GM21528 (cell line): ENCODE measurements at regions not wholly inside any gene's neighbourhood (a gene's known extent, or its start where the extent isn't known, plus 50 kb on each side); places are given as distances from the start of the nearest gene placed in this dataset.

Experiments used
- ATAC-seq: cut with Tn5 transposase; IDR thresholded peaks from one replicate; pipeline ENCODE4 v1.9.1; 2021; ENCODE audit warnings: mild to moderate bottlenecking, moderate library complexity; ENCODE audit not compliant: unreplicated experiment, low FRiP score

- no peak for ATAC-seq
These were observed 563.0 kb downstream of the BRD1 start for GRCh38 chr22:49264696-49265095.

DNA sequence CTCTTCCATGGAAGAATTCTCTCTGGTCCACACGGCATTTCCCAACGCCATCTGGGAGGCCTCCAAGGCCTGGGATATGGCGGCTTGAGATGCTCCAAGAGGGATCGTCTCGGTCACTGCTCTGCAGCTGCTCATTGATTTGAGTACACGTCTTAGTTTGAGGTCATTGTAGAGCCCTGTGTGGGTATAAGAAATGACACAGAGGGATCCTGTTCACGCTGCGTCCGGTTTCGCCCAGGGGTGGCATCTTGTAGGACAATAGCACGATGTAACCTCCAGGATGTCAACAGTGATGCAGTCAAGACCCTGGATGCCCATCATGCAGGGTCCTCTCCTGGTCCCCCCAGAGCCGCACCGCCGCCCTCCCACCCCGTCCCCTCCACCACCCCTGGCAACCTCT lies 564.6 kb downstream of the BRD1 start:
- no peak for ATAC-seq

- ATAC-seq, result no peak
These were observed 565.5 kb downstream of the BRD1 start for GRCh38 chr22:49262167-49262566.

DNA sequence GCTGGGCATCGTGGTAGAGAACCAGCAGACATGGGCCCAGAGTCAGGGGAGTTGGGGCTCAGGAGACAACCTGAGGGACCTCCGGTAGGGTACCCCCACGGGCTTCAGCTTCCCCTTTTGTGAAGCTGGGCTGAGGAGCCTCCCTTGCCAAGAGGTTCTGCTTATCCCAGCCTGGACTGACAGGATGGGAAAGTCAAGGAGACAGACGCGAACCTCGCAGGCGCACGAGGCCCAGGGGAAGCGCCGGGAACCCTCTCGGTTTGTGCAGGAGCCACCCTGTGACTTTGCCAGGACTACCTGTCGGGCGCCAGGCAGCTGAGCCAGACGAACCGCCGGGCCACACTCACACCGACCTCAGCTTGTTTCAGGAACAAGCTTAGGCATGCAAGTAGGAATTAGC lies 566.1 kb downstream of the BRD1 start:
- ATAC-seq, result no peak

- no peak for ATAC-seq
These were observed 566.7 kb downstream of the BRD1 start for GRCh38 chr22:49260681-49261580.

GRCh38 chr22:49259839-49260615 lies 567.6 kb downstream of the BRD1 start:
- ATAC-seq, result no peak

DNA sequence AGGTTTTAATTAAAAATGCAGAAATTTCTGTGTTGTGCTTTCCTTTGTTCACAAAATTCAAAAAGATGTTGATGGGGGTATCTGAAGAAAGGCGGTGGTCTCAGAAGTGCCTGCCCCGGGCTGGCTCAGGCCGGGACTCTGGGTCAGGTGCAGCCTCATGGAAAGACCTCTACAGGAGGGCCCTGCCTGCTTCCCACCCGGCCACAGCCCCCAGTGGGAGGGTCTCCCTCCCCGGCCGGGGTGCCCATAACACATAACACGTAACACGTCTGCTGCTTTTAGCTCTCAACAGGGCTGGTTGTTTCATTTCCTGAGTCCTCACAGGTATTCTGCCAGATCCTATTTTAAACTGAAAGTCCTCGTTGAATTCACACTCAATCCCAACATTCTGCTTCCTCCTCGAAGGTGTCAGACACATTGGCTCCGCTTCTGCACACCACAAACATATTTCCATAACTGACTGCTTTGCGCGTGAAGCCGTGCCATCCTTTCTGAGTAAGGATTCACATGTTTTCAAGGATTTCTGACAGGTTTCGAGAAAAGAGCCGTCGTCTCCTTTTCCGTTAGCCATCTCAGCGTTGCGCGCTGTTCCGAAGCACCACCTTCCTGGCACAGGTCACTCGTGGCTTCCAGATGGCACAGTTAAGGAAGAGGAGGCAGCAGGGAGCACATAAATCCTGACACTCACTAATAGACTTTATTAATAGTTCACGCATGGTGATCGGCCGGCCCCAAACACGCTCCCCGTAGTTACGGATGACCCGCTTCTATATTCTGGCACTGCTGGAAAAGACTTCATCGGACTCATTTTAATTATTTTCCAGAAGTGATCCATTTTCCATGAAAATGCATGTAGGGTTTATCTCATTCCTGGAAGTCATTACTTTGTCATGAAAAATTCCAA lies 569.3 kb downstream of the BRD1 start:
- no peak for ATAC-seq

DNA sequence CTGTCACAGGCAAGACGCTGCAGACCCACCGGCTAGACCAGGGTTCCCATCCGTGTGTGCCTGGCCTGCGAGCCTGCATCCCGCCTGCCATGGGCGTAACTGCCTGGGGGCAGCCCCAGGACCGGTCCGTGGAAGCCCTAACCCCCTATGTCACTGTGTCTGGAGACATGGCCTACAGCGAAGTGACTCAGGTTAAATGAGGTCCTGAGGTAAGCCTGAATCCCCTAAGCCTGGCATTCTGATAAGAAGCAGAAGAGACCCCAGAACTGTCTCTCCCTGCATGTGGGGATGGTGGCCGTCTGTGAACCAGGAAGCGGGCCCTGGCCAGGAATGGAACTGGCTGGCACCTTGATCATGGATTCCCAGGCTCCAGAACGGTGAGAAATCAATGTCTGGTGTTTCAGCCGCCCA lies 570.1 kb downstream of the BRD1 start:
- ATAC-seq, result no peak

DNA sequence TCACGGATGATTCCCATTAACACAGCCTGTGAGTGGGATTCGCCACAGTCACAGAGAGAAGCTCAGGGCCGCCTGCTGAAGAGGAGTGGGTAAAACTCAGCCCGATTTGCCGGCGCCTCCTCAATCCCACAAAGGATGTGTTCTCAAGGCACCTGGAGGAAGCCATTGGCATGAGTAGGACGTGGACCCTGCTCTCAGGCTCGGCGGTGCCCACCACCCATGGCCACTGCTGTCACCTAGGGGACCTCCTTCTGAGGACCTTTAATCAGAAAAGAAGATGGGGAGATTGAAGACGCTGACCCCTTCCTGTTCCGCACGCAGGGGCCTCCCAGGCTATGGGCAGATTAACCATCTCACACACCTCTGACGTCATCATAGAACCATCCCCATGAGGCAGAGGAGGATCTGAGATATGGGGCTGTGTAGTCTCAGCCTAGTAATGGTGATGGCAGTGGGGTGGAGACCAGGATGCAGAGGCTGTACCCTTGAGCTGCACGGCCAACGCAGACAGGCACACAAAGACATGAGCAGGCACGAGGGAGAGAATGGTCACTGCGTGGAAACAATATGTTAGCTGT lies 571.8 kb downstream of the BRD1 start:
- ATAC-seq, result no peak

DNA sequence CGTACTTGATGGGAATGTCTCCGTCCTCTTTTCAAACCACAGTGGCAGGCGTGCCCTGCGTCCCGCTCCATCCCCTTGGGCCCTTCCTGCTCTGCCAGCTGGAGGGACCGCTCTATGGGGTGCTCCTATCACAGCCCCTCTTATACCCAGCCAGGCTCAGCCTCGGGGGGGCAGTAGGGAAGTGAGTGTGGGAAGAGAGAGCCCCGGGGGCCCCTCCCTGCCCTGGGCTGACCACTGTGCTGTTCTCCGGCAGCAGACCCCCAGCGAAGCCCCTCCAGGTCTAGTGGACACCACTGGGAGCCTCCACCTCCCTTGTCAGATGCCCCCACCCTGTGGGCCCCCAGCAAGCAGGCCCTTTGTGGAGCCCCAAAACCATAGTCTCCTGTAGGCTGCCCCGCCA lies 572.5 kb downstream of the BRD1 start:
- ATAC-seq, result no peak

GRCh38 chr22:49253656-49254055 lies 574.0 kb downstream of the BRD1 start:
- ATAC-seq, result no peak

- no peak for ATAC-seq
These were observed 576.3 kb downstream of the BRD1 start for GRCh38 chr22:49251371-49251770.

DNA sequence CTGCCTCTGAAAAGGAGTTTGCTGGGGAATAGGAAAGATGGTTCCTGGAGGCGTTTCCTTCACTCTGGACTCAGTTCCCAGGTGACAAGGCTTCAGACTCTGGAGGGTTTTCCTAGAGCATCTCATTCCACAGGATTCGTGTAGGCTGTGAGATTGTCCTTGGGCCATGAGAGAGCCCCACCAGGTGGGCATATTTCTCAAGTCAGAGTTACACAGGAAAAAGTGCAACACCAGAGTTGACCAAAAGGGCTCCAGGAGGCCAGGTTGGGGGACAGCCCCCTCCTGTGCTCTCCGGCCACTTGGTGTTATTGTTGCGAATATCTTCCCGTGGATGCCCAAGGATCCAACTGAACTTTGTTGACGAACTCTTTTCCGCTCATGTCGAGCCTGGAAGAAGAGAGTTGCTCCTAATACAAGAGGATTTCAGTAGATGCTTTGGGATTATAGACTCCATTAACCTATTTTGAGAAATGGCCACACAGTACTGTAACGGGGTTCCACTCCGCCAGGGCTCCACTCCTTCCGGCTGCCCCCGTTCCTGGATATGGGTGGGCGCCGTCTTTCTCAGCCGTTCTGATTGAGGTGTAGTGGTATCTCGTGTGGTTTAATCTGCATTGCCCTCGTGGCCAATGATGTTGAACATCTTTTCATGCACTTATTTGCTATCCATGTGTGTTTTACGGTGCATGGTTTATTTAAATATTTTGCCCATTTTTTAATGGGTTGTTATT lies 580.3 kb downstream of the BRD1 start:
- no peak for ATAC-seq

GRCh38 chr22:49244466-49245420 lies 582.9 kb downstream of the BRD1 start:
- no peak for ATAC-seq

DNA sequence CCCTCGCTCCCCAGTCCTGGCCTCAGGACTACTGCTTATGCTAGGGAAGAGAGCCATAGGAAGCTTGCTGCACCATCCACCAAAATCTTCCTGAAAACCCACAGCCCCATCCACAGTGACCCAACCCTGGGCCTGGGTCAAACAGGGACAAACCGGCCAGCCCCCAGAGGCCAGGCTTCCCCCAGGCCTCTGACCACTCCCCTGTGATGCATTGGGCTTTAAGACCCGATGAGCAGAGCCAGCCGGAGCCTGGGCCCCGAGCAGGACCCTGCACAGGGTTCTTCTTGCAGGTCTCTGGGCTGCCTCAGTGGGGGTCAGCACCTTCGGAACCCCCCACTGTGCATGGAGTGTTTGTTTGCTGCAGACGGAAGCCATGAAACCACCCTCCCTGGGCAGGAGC lies 583.7 kb downstream of the BRD1 start:
- no peak for ATAC-seq

DNA sequence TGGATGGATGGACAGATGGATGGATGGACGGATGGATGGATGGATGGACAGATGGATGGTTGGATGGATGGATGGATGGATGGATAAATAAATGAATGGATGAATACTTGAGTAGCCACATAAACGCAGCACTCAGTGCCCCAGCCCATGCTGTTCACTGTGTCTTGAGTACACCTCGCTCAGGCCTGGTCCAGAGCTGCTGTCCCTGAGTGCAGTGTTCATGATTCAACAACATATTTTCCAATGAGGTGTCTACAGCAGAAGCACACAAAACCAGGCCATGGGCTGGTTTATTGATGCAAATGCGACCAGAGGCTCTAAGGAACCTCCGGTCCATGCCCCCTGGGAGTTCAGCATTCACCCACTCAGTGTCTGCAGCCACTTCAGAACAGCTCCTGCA lies 584.3 kb downstream of the BRD1 start:
- ATAC-seq, result no peak

DNA sequence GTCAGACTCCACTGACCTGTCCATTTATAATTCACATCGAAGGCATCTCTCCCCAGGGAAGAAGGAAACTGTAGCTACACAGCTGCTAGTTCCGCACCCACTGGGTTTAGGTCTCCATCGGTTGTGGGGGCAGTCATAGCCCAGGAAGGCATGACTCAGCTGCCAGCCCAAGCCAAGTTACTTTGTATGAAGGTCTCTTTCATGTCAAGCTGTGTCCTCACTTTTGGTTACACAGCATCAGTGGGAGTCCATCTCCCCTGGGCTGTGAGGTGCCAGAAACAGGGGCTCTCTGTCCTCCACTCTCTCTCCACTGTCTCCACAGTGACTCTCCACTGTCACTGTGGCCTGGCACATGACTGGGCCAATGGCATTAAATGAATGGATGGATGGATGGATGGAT lies 585.2 kb downstream of the BRD1 start:
- no peak for ATAC-seq

- no peak for ATAC-seq
These were observed 586.4 kb downstream of the BRD1 start for GRCh38 chr22:49241174-49241851.
